Astrocyte (in vitro differentiated cells and primary cell): ENCODE measurements at regions not wholly inside any gene's neighbourhood (a gene's known extent, or its start where the extent isn't known, plus 50 kb on each side); places are given as distances from the start of the nearest gene placed in this dataset.

Experiments
- DNase-seq: peaks from one replicate; pipeline ENCODE4 v3.0.0-alpha.2; 2010; ENCODE audit warnings: low read depth
- FAIRE-seq: peaks from 2 replicates; lab custom pipeline; 2011; peaks lifted over from hg19 to GRCh38; lab: Jason Lieb, UNC
- H2AFZ ChIP-seq: 2 replicates; pipeline ENCODE4 v1.6.0; 2012; ENCODE audit warnings: low read depth, low read length, inconsistent platforms
- H3K27ac ChIP-seq: 2 replicates; pipeline ENCODE4 v1.5.1; 2011; ENCODE audit warnings: low read depth, low read length, inconsistent platforms
- H3K27me3 ChIP-seq: 2 replicates; pipeline ENCODE4 v1.6.0; 2011; ENCODE audit warnings: low read length, inconsistent platforms; ENCODE audit not compliant: insufficient read depth
- H3K36me3 ChIP-seq: 2 replicates; pipeline ENCODE4 v1.5.1; 2011; ENCODE audit warnings: low read length, inconsistent platforms; ENCODE audit not compliant: insufficient read depth
- H3K4me1 ChIP-seq: 2 replicates; pipeline ENCODE4 v1.5.1; 2011; ENCODE audit warnings: low read length, inconsistent platforms; ENCODE audit not compliant: insufficient read depth
- H3K4me2 ChIP-seq: 2 replicates; pipeline ENCODE4 v1.6.0; 2012; ENCODE audit warnings: low read length, inconsistent platforms
- H3K4me3 ChIP-seq: 2 replicates; pipeline ENCODE4 v1.5.1; 2011; ENCODE audit warnings: low read depth, mild to moderate bottlenecking, low read length, inconsistent platforms; ENCODE audit not compliant: insufficient read depth
- H3K79me2 ChIP-seq: 2 replicates; pipeline ENCODE4 v1.6.0; 2012; ENCODE audit warnings: mild to moderate bottlenecking, low read length, inconsistent platforms; ENCODE audit not compliant: insufficient read depth
- H3K9ac ChIP-seq: 2 replicates; pipeline ENCODE4 v1.6.0; 2012; ENCODE audit warnings: mild to moderate bottlenecking, low read length, inconsistent platforms
- H3K9me3 ChIP-seq: 2 replicates; pipeline ENCODE4 v1.5.1; 2012; ENCODE audit warnings: low read depth, mild to moderate bottlenecking, low read length, inconsistent platforms; ENCODE audit not compliant: insufficient read depth
- H4K20me1 ChIP-seq: 2 replicates; pipeline ENCODE4 v1.6.0; 2012; ENCODE audit warnings: low read length, inconsistent platforms; ENCODE audit not compliant: insufficient read depth
- H3K27ac Mint-ChIP-seq: one replicate; pipeline ENCODE4 v1.8.0; 2021; ENCODE audit warnings: mild to moderate bottlenecking, mixed read lengths; ENCODE audit not compliant: unreplicated experiment
- H3K27me3 Mint-ChIP-seq: one replicate; pipeline ENCODE4 v1.8.0; 2021; ENCODE audit warnings: low read depth, mixed read lengths; ENCODE audit not compliant: unreplicated experiment
- H3K36me3 Mint-ChIP-seq: one replicate; pipeline ENCODE4 v1.8.0; 2021; ENCODE audit warnings: low read depth, mixed read lengths; ENCODE audit not compliant: unreplicated experiment
- H3K4me1 Mint-ChIP-seq: one replicate; pipeline ENCODE4 v1.8.0; 2021; ENCODE audit warnings: low read depth, mixed read lengths; ENCODE audit not compliant: unreplicated experiment
- H3K4me3 Mint-ChIP-seq: one replicate; pipeline ENCODE4 v1.8.0; 2021; ENCODE audit warnings: mild to moderate bottlenecking, moderate library complexity, mixed read lengths; ENCODE audit not compliant: unreplicated experiment
- H3K9me3 Mint-ChIP-seq: one replicate; pipeline ENCODE4 v1.8.0; 2021; ENCODE audit warnings: mild to moderate bottlenecking, mixed read lengths; ENCODE audit not compliant: unreplicated experiment
- EZH2 ChIP-seq: IDR thresholded peaks from 2 replicates; pipeline ENCODE4 v1.6.1; 2012; ENCODE audit warnings: mild to moderate bottlenecking, low read length, inconsistent platforms; ENCODE audit not compliant: insufficient read depth
- TF ChIP-seq, protein P1 (sequence below): IDR thresholded peaks from 2 replicates; pipeline ENCODE4 v1.5.1; 2011; ENCODE audit warnings: low read depth, mild to moderate bottlenecking, inconsistent platforms, low read length, moderate library complexity; ENCODE audit not compliant: insufficient read depth

DNA sequence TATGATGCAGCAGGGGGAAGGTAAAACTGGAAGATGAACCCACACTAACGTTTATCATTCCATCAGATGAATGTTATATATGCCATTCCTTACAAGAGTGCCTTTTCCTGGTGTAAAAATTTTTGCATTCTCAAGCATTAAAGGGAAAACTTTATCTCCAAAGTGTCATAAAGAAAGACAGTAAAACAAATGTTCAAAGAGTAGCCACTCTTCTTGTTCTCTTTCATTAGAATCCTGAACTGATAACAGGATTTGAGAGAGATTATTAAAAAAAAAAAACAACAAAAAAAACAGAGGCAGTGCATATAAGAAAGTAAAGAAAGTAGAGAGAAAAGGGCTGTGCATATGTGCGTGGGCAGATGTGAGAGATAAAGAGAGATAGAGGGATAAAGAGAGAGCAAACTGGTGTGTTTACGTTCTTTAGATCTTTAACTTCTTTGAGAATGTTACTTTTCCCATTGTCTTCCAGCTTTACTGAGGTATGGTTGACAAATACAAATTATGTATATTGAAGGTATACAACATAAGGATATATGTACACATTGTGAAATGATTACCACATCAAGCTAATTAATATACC is 275.4 kb downstream of the HS3ST1 start:
- Histone ChIP-seq H3K36me3 (no peaks in the 10 kb centered on the region), H3K79me2 (no peaks in the 10 kb centered on the region), H4K20me1 (no peaks in the 10 kb centered on the region), H2AFZ (no peak overlapping the region), H3K27me3 (no peaks in the 10 kb centered on the region), H3K9ac (no peak overlapping the region), H3K4me1 (no peaks in the 10 kb centered on the region), H3K4me3 (no peak overlapping the region), H3K27ac (no peak overlapping the region), H3K9me3 (no peaks in the 10 kb centered on the region), H3K4me2 (no peak overlapping the region)
- Mint-ChIP-seq H3K4me1 (peaks cover 6% of the 10 kb centered on the region), H3K27ac (no peak overlapping the region), H3K4me3 (no peak overlapping the region), H3K9me3 (peaks cover 1% of the 10 kb centered on the region), H3K36me3 (no peaks in the 10 kb centered on the region), H3K27me3 (peaks cover 4% of the 10 kb centered on the region)
- DNase-seq (no peak), FAIRE-seq (no peak)
- TF ChIP-seq, protein P1, sequence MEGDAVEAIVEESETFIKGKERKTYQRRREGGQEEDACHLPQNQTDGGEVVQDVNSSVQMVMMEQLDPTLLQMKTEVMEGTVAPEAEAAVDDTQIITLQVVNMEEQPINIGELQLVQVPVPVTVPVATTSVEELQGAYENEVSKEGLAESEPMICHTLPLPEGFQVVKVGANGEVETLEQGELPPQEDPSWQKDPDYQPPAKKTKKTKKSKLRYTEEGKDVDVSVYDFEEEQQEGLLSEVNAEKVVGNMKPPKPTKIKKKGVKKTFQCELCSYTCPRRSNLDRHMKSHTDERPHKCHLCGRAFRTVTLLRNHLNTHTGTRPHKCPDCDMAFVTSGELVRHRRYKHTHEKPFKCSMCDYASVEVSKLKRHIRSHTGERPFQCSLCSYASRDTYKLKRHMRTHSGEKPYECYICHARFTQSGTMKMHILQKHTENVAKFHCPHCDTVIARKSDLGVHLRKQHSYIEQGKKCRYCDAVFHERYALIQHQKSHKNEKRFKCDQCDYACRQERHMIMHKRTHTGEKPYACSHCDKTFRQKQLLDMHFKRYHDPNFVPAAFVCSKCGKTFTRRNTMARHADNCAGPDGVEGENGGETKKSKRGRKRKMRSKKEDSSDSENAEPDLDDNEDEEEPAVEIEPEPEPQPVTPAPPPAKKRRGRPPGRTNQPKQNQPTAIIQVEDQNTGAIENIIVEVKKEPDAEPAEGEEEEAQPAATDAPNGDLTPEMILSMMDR = no peak
- TF ChIP-seq EZH2 = no peak

DNA sequence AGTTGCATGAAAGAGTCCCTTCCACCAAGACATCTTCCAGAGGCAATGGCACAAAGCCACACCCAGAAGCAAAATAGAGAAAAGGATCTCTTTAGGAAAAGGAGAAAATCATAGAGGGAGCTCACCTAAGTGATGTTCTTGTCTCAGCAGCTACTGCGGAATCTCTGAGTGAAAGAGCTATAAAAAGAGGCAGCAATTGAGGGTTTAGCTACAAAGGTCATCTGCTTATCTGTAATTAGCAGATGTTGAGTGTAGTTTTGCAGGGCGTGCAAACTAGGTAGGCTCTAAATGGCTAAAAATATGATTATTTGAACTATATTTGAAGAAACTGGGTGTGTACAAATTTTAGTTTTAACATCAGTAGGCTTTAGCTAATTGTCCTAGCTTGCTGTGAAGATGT is 276.0 kb downstream of the HS3ST1 start:
- Mint-ChIP-seq H3K36me3 (no peaks in the 10 kb centered on the region), H3K27me3 (peaks cover 4% of the 10 kb centered on the region), H3K9me3 (peaks cover 1% of the 10 kb centered on the region), H3K27ac (no peak overlapping the region), H3K4me3 (no peak overlapping the region), H3K4me1 (peaks cover 6% of the 10 kb centered on the region)
- DNase-seq (no peak), FAIRE-seq (no peak)
- Histone ChIP-seq H3K27ac (no peak overlapping the region), H3K9me3 (no peaks in the 10 kb centered on the region), H3K4me3 (no peak overlapping the region), H3K27me3 (no peaks in the 10 kb centered on the region), H4K20me1 (no peaks in the 10 kb centered on the region), H3K36me3 (no peaks in the 10 kb centered on the region), H3K4me2 (no peak overlapping the region), H2AFZ (no peak overlapping the region), H3K79me2 (no peaks in the 10 kb centered on the region), H3K4me1 (no peaks in the 10 kb centered on the region), H3K9ac (no peak overlapping the region)
- TF ChIP-seq, protein P1 = no peak

DNA sequence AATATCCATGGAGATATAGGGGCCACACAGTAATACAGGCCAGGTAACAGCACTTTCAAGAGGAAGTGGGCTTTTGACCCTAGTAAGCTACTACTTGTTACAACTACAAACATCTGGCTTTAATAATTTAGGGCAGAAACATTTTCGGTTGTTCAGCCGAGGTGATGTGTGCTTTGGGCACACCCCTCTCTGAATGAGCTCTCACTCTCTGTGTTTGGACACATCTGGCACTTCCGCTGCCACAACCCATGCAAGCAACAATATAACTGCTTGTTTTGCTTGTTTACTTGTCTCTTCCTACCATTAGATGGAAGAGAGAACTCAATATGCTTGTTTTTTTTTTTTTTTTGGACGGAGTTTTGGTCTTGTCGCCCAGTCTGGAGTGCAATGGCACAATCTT is 277.2 kb downstream of the HS3ST1 start:
- Histone ChIP-seq H3K4me2 (no peak overlapping the region), H2AFZ (no peak overlapping the region), H3K27me3 (no peaks in the 10 kb centered on the region), H3K4me1 (no peaks in the 10 kb centered on the region), H3K4me3 (no peak overlapping the region), H4K20me1 (no peaks in the 10 kb centered on the region), H3K79me2 (no peaks in the 10 kb centered on the region), H3K9me3 (no peaks in the 10 kb centered on the region), H3K9ac (no peak overlapping the region), H3K36me3 (no peaks in the 10 kb centered on the region), H3K27ac (no peak overlapping the region)
- Mint-ChIP-seq H3K36me3 (no peaks in the 10 kb centered on the region), H3K27ac (no peak overlapping the region), H3K9me3 (peaks cover 1% of the 10 kb centered on the region), H3K4me1 (peaks cover 6% of the 10 kb centered on the region), H3K27me3 (peaks cover 4% of the 10 kb centered on the region), H3K4me3 (no peak overlapping the region)
- FAIRE-seq (no peak), DNase-seq (no peak)
- TF ChIP-seq EZH2 = no peak
- TF ChIP-seq, protein P1 = no peak
